HG02642 (cell line): ENCODE measurements at regions not wholly inside any gene's neighbourhood (a gene's known extent, or its start where the extent isn't known, plus 50 kb on each side); places are given as distances from the start of the nearest gene placed in this dataset.
"Not testable (repeated sequence)": the region's sequence is repeated elsewhere in the genome, so short reads cannot be mapped to it uniquely, and the experiment has no call there.

Source experiments
- ATAC-seq: cut with Tn5 transposase; IDR thresholded peaks from one replicate; pipeline ENCODE4 v1.9.1; 2021; ENCODE audit warnings: mild to moderate bottlenecking; ENCODE audit not compliant: unreplicated experiment, poor library complexity

GRCh38 chr16:79969458-79969857 is 368.9 kb upstream of the MAF start:
- ATAC-seq: no peak

- ATAC-seq: no peak
Measured at GRCh38 chr16:79966226-79966625, 365.7 kb upstream of the MAF start.

DNA sequence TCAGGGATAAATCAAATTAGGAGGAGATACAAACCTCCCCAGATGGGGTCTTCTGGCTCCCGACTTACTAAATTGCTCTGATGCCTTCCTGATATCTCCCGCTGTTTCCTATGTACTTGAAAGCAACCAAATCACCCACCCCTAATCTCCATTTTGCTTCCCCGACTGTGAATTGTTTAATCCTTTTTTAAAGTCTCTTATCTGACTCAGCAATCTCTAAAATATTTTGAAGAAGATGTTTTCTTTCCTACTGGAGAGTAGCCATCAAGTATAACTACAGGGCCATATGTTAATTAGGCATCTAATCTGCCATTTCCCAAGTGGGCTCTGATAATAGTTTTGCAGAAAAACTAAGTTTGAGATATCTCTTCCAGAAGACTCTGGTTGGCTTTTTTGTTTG is 365.2 kb upstream of the MAF start:
- no peak for ATAC-seq

GRCh38 chr16:79964104-79964503 is 363.6 kb upstream of the MAF start:
- ATAC-seq: no peak

GRCh38 chr16:79962962-79963361 is 362.4 kb upstream of the MAF start:
- ATAC-seq: no peak

DNA sequence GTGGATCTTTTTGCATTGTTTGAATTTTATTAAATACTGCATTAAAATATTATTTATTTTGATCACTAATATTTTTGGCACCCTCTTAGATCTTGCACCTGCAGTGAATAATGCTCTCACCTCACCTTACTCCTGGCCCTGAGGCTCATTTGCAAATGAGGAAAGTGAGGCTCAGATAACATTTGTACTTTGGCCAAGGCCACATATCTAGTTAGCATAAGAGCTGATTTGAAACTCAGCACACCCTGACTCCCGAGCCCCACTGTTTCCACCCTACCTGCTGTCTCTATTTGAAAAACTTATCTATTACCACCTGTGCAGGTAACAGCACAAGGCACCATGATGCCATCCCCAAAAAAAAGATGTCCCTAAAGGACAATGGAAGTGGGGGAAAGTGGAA is 358.7 kb upstream of the MAF start:
- no peak for ATAC-seq

- no peak for ATAC-seq
Measured at GRCh38 chr16:79954921-79955705, 354.6 kb upstream of the MAF start.

- no peak for ATAC-seq
Measured at GRCh38 chr16:79950932-79951719, 350.6 kb upstream of the MAF start.

GRCh38 chr16:79949417-79949816 is 348.9 kb upstream of the MAF start:
- no peak for ATAC-seq

DNA sequence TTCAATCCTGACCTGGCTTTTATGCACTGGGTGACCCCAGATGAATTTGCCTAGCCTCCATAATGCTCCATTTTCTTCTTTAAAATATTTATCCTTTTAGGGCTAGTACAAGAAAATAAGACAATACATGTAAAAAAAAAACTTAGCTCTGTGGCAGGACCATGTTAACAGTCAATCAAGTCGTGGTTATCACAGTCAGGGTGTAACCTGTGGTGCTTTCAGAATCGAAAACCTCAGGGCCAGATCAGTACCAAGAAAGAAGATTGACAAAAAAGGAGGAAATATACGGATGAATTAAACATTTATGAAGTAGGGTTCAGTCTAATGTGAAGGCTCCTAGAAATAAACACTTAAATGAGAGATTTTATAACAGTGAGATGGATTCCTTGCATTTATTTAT is 347.2 kb upstream of the MAF start:
- no peak for ATAC-seq

DNA sequence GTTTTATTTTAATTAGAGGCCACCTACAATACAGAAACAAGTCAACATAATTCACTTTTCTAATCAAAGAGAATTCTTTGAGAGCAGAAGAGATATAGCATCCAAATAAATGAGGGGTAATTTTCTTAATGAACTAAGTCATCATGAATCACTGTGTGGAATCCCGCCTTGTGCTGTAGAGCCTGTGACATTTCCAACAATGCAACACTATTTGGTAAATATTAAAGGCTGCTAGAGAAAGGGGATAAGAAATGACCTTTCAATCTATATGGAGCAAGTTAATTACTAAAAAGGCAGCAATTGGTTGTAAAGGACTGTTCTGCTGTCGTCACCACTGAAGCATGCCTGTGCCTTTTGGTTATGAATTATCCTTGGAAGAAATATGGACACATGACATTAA is 345.7 kb upstream of the MAF start:
- ATAC-seq: no peak

DNA sequence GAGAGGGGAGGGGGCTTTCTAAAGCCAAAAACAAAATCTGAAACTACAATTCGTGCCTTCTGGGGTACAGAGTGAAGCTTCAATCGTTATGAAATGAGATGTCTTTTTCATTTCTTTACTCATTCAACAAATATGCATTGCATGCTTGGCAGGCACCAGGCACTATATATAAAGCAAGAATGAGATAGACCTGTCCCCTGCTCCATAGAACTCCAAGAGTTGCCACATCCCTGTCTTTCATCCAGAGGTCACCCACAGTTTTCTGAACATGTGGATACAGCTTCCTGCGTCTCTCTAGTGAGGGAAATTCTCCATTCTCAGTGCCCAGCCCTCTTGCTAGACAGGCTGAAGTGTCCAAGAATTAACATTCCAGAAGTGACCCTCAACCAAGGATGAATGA is 343.2 kb upstream of the MAF start:
- no peak for ATAC-seq

DNA sequence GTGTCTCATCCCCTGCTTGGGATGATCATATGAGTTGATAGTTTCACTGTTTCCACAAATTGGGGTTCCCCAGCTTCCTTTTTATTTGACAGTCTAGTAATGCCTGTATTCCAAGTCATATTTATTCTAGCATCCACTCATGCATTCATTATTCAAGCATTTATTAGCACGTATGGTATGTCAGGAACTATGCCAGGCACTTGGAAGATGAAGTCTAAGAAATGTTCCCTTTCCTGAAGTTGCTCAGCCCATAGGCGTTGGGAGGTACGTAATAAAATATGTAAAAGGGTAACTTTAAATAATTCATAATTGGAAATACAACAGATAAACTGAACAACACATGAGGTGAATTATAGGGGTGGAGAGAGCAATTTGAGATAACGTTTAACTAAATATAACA is 338.0 kb upstream of the MAF start:
- ATAC-seq: no peak

DNA sequence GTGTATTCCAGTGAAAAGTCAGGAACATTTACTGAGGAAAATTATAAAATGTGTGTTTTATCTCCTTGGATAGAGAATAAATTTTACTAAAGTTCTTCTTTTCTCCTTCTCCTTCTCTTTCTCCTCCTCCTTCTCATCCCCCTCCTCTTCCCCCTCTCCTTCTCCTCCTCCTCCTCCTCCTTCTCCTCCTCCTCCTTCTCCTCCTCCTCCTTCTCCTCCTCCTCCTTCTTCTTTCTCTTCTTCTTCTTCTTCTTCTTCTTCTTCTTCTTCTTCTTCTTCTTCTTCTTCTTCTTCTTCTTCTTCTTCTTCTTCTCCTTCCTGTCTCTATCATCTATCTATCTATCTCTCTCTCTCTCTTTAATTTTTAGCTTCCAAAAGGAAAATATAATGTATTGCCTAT is 337.1 kb upstream of the MAF start:
- not testable (repeated sequence) for ATAC-seq

- ATAC-seq: no peak
Measured at GRCh38 chr16:79933603-79934002, 333.1 kb upstream of the MAF start.

- ATAC-seq: no peak
Measured at GRCh38 chr16:79932572-79932971, 332.0 kb upstream of the MAF start.

DNA sequence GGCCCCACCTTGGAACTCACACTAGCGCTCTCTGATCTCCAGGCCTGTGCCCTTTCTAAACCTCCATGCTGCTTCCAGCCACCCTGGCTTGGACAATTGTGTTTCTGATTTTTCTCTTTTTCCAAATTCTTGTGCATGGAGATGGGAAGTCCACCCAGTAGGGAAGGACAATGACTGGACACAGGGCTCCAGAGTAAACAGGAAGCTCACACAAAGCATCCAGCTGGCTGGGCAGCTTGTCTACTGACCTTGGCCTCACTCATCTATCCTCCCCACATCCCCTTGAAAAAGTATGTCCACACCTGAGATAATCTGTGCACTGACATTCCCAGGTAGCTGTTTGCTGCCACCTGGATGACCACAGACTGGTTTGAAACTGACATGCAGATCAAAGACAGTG is 331.2 kb upstream of the MAF start:
- ATAC-seq: no peak

GRCh38 chr16:79929260-79929965 is 328.9 kb upstream of the MAF start:
- ATAC-seq: no peak

GRCh38 chr16:79928142-79928873 is 327.8 kb upstream of the MAF start:
- ATAC-seq: no peak

GRCh38 chr16:79926451-79927205 is 326.1 kb upstream of the MAF start:
- ATAC-seq: no peak
